T1000 (cell line): ENCODE measurements at regions not wholly inside any gene's neighbourhood (a gene's known extent, or its start where the extent isn't known, plus 50 kb on each side); places are given as distances from the start of the nearest gene placed in this dataset.

Experiments used
- DNase-seq: peaks from one replicate; lab custom pipeline; 2025; ENCODE audit warnings: mixed read lengths; lab: John Stamatoyannopoulos, UW

DNA sequence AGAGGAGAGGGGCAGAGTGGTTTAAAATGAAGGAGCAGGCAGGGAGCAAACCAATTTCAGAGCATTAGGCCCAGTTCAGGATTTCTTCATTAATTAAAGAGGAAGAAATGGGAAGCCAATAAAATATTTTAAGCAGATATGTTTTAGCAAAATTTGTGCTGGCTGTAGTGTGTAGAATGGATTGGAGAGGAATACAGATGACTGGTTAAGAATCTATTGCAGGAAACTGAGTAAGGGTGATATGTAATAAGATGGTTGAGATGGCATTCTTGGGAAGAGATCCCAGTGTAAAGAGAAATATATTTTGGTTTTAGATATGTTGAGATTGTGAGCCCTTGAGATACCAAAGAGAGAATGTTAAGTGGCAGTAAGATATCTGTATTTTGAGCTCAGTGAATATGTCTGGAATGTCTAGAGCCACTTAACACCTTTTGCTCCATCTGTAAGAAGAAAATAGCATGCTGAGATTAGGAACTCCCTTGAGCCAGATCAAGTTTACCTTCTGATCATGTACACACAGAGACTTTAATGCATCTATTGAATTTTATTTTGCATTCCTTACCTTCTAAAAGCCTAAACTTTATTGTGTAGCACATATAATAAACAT is 79.5 kb upstream of the SLC27A6 start:
- no peak for DNase-seq

DNA sequence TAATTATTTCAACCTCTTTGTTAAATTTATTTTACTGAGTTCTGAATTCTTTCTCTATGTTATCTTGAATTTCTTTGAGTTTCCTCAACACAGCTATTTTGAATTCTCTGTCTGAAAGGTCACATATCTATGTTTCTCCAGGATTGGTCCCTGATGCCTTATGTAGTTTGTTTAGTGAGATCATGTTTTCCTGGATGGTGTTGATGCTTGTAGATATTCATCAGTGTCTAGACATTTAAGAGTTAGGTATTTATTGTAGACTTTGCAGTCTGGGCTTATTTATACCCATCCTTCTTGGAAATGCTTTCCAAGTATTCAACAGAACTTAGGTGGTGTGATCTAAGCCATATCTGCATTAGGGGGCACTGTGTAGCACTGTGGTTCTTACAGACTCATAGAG is 70.2 kb upstream of the SLC27A6 start:
- no peak for DNase-seq

DNA sequence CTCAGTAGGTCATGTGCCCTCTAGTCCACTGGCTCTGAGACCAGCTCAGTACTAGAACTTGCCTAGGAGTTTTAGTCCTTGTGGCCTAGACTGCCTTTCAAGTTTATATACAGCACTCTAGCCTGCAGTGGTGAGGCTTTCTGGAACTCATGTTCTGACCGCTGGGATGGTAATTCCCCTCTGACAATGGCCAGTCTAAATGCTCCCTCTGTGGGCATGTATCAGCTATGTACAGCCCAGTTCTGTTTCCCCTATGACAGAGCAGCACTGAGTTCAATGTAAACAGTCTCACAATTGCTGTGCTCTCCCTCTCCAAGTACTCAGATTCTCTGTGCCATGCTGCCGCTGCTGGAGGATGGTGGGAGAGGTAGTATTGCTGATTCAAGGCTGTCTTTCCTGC is 68.6 kb upstream of the SLC27A6 start:
- DNase-seq: no peak

DNA sequence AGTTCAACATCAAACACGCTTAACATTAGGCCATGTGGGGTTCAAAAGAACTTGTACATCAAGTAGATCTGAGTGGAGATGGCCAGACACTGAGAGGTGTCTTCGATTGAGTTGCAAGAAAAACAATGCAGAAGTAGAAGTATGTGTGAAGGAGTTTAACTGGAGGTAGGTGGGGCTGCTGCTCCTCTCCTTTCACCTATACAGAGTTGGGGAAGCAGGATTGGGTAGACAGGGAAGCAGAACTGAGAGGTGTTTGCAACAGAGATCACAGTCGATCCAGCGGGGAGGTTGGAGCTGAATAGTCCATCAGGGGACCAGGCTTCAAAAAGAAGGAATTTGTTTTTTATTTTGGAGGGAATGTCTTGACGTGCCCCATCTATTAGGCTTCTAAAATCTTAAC is 61.7 kb upstream of the SLC27A6 start:
- DNase-seq: no peak

DNA sequence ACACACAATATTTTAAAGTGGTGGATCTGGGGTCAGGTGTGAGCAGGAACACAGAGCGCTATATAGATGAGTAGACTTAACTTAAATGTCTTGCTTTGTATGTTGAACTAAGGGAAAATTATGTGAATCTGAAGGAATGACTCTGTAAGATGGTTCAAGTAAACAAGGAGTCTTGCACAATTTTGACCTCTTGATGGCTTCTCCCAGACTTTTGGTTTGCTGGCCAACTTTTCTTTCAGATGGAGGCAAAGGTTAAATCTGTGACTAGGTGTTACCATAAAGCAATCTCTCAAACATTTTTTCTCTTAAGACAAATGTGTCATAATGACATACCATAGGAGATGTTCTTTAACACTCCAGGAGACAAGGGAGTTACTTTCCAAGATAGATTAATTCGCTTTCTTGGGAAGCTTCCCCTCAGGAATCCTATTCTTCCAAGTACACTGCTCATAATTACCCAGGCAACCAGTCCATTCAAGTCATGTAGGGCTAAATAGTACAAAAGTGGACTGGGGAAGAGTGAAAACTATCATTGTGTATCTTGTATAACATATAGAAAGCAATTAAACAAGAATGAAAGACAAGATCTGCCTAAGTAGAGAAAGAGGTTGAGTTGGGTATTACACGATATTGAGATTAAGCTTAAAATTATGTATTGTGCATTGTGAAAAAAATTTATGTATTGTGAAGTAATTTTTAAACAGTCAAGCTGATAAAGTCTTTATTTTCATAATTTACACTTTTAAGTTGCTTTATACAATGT is 60.3 kb upstream of the SLC27A6 start:
- no peak for DNase-seq

DNA sequence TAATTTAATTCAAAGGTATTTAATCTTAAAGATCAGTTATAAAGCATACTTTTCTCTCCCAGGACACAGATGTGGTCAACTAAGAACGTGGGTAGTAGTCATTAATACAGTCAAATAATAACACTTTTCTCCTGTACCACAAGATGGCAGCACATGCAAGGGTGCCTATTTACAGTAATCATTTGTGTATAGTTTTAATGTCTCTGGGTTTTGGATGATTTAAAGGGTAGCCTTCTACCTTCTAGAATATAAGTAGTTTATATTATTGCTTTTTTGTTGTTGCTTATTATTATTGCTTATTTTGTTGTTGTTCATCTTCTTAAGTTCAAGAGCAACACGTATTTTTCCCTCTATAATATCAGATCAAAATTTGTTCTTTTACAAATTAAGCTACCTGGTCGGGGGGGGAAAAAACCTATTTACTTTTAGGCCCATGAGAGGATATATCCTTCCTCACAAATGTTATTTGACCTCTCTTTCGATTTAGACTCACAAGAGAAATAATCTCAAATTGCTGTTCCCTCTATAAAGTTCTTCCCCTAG is 59.6 kb upstream of the SLC27A6 start:
- DNase-seq: no peak

DNA sequence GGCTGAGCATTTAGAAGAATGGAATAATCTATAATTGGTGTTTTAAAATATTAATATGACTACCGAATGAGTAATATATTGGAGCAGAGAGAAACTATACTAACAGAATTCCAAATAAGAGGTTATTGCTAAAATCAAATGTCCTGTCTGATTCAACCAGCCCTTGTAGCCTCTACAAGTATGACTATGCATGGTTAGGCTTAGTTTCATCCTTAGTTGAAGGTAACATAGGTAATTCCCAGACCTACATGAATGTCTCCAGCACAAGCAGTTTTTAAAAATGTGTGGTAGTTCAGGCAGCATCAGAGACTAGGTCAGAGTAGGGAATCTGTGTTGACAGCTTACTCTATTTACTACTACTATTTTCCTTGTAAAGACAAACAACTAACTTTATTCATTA is 51.7 kb upstream of the SLC27A6 start:
- DNase-seq: no peak
